CD4-positive, alpha-beta T cell treated with Interleukin-2 at 100 ng/mL for 4 hours (primary cell): ENCODE measurements at regions not wholly inside any gene's neighbourhood (a gene's known extent, or its start where the extent isn't known, plus 50 kb on each side); places are given as distances from the start of the nearest gene placed in this dataset.
"Not testable (repeated sequence)": the region's sequence is repeated elsewhere in the genome, so short reads cannot be mapped to it uniquely, and the experiment has no call there.

Source experiments
- DNase-seq: peaks from one replicate; pipeline ENCODE4 v3.0.0-alpha.2; 2020; ENCODE audit warnings: low spot score

GRCh38 chr9:108056805-108057386 lies 567.3 kb upstream of the KLF4 start:
- no peak for DNase-seq

DNA sequence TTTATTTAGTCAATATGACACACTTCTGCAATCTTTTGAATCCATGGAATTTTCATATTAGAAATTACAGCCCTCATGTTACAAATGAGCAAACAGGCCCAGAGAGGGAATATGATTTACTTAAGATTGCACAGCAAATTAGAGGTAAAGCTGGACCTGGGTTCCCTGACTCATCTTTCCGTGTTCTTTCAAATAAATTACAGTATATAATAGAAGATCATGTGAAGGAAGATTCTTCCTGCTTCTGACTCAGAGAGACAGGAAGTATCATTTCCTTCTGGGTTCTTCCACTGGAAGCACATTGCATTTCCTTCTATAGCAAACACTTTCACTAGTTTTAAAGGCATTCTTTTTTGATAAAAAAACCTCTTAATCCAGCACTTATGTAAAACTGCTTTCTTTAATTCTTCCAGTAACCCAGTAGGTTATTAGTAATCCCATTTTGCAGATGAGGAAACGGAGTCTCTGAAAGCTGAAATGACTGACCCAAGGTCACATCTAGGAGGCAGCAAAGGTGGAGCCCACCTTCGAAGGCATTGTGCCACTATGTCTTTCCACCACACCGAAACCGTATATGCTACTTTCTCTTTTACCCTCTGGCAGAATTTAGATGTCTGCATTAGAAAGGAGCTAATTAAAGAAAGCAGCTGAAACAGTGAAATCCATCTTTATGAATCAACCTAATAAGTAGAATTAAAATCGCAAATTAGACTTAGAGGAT lies 566.7 kb upstream of the KLF4 start:
- no peak for DNase-seq

DNA sequence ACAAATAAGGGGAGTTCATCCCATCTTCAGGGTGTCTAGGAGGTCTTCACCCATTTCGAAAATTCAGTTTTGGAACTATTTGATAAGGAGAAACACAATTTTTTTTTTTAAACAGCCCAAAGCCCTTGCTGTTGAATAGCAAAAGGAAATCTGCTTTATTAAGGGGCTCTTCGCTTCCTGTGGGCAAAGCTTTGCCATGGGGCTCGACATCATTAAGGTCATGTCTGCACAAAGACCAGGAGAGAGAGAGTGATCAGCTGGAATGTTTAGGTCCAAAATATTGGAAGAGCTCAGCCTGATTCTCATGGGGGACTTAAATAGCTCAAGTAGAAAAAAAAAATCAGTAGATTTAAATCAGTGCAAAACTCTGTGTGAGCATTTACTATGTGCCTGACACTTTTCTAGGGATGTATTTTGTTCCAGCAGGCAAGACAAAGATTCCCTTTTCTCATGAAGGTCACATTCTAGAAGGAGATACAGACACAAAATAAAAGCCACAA lies 564.6 kb upstream of the KLF4 start:
- no peak for DNase-seq

DNA sequence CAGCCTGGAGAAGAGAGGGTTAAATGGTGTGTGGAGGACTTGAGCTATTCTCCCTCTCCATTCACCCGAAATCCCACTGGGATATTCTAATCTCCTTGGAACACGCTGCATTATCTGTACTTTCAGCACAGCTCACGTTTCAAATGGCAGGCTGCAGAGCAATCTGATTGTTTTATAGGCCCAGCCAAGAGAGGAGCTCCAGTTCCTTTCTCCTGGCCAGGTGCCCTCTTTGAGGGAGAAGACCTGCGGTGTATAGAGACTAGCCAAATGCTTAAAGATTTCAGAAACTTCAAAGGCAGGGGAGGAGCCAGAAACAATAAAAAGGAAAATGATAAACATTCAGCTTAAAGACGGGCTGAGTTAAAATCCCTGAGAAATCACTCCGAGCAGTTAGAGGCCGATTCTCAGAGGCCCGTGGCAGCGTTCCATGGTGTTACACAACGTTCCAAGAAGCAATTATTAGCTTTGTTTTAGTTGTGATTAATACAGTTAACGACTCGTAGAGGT lies 564.0 kb upstream of the KLF4 start:
- DNase-seq: no peak

DNA sequence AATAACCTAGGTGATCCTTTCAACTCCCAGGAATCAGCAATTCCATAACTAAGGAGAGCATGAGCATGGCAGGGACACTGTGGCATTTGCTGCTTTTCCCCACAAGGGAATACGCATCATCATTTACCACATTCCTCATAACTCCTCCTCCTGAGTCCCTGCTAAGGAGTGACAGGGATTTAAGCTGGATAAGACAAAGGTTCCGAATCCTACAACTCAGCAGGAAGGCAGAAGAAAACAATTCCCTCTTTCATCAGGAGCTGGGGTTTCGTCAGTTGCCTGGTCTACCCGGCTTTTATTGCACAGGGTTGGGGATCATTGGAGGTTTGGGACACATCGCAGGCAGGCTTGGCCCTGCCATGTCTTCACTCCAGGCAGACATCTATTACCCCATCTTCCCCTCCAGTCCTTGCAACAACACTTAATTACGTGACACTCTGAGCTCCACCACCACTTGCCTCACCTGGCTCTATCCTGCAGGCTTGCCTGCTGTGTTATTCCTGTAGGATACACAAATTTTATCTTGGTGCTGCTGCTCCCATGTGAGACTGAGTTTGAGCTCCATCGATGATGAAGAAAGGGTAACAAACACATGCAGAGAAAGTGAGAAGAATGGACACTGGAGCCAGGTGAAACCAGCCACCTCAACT lies 563.0 kb upstream of the KLF4 start:
- no peak for DNase-seq

GRCh38 chr9:108050894-108051293 lies 561.3 kb upstream of the KLF4 start:
- DNase-seq: no peak

- no peak for DNase-seq
These were observed 560.3 kb upstream of the KLF4 start for GRCh38 chr9:108049671-108050494.

GRCh38 chr9:108049026-108049607 lies 559.5 kb upstream of the KLF4 start:
- no peak for DNase-seq

- DNase-seq: no peak
These were observed 558.9 kb upstream of the KLF4 start for GRCh38 chr9:108048406-108049025.

- DNase-seq: not testable (repeated sequence)
These were observed 558.2 kb upstream of the KLF4 start for GRCh38 chr9:108047777-108048176.

DNA sequence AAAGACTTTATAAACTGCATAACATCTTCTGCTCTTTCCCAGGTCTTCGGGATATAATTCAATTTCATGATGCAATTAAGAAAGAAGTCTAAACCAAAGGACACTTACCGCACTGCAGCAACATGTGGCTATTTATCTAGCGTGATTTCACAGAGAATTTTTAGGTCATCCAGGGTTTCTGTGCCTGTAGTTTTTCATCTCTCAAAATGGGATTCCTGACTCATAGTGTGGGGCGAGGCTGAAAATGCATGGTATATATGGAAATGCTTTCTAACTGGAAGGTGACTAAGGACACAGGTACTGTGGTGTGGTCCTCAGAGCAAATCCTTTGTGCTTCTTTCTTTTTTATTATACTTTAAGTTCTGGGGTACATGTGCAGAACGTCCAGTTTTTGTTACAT lies 557.7 kb upstream of the KLF4 start:
- no peak for DNase-seq

- no peak for DNase-seq
These were observed 556.3 kb upstream of the KLF4 start for GRCh38 chr9:108045851-108046250.

GRCh38 chr9:108043585-108043984 lies 554.0 kb upstream of the KLF4 start:
- no peak for DNase-seq

GRCh38 chr9:108041551-108041950 lies 552.0 kb upstream of the KLF4 start:
- DNase-seq: no peak

- DNase-seq: no peak
These were observed 551.2 kb upstream of the KLF4 start for GRCh38 chr9:108040783-108041182.

GRCh38 chr9:108039493-108039892 lies 549.9 kb upstream of the KLF4 start:
- no peak for DNase-seq

DNA sequence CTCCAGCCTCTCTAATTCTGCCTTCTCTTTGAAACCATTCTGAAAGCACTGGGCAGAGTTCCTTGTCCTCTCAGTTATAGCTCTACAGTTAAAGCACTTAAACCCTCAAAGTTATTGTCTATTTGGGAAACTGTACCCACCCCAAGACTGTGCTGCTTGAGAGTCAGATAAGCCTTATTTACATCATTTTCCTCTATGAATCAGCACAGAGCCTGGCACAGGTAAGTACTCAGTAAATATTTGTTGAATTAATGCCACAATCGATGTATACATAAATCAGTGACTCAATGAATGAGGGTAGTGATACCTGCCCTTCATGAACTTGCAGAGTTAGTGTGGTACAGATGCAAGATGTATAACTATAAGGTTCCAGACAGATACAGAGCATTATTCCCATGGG lies 549.4 kb upstream of the KLF4 start:
- no peak for DNase-seq

GRCh38 chr9:108035487-108035886 lies 545.9 kb upstream of the KLF4 start:
- no peak for DNase-seq

- no peak for DNase-seq
These were observed 544.7 kb upstream of the KLF4 start for GRCh38 chr9:108033976-108034964.

- not testable (repeated sequence) for DNase-seq
These were observed 542.5 kb upstream of the KLF4 start for GRCh38 chr9:108032079-108032478.
